ENCODE measurements at regions not wholly inside any gene's neighbourhood (a gene's known extent, or its start where the extent isn't known, plus 50 kb on each side); places are given as distances from the start of the nearest gene placed in this dataset.

DNA sequence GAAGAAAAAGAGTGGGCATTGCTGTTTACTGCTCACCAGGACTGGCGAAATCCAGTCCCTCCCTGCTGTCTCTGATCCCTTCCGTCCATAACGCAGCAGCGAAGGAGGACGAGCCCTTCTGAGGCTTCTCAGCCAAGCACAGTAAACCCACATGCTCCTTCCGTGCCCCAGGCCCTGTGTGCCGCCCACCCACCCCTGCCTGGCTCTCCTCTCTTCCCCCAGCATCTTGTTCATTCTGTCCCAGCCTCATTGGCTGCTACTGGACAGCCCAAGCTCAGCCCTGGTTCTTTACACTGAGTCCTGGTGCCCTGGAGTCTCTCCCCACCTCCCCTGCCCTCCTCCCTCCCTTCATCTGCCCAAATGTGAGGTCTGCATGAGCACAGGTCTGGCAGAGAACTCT lies 559.7 kb downstream of the BRD1 start:
- DNase-seq: no peak

DNA sequence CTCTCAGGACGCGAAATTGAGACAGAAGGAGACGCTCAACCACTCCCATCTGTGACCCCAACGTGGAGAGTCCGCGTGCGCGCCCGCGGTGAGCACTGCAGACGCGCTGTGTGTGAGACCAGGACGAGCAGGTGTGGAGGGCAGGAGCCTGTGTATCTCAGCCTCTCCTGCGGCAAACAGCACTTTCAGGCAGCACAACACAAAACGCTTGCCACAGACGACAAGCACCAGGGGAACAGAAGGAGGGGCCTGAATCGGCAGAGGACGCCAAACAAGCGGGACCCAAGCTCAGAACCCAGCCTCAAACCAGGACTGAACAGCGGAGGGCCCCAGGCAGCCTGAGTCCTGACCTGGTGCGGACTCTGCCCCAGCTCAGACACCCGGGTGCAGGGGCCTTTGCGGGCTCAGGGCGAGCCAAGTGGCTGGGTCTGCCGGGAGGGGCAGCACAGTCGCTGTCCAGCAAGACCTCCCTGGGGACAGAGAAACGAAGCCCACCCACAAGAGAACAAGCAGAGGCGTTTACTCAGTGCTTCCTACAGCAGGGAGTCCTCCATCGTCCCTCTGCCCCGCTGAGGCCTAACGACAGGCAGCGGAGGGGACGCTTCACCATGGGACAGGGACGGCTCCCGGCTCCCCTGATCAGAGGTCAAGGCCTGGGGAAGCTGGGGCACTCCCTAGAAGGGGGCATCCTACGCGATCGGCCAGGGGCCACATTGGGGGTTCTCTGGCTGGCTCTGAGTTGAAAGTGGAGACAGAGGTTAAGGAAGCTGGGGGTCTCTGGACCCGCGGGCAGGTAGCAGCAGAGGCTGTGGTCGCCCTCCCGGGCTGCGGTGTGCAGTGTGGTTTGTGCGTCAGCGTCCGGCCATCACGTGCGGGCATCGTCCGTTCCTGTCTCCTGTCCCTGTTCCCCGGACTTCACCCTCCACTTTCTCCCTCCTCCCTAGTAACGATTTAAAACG lies 560.8 kb downstream of the BRD1 start:
- DNase-seq: no peak

DNA sequence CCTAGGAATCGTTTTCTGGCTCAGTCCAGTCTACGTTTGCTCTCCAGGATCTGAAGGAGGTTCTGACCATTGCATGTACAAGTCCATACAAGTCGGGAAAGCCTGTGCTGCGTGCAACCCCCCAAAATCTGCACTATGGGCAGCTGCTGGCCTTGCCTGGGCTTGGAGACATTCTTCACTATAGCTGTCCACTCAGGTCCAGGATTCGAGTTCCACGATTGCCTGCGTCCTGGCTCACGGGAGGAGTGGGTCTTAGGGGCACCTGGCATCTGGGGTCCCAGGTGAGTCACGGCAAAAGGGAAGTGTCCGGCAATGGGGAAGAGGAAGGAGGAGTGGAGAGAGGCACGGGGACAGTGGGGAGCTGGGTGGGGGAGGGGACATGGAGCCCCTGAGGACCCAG lies 563.0 kb downstream of the BRD1 start:
- no peak for DNase-seq

DNA sequence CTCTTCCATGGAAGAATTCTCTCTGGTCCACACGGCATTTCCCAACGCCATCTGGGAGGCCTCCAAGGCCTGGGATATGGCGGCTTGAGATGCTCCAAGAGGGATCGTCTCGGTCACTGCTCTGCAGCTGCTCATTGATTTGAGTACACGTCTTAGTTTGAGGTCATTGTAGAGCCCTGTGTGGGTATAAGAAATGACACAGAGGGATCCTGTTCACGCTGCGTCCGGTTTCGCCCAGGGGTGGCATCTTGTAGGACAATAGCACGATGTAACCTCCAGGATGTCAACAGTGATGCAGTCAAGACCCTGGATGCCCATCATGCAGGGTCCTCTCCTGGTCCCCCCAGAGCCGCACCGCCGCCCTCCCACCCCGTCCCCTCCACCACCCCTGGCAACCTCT lies 564.6 kb downstream of the BRD1 start:
- no peak for DNase-seq

DNA sequence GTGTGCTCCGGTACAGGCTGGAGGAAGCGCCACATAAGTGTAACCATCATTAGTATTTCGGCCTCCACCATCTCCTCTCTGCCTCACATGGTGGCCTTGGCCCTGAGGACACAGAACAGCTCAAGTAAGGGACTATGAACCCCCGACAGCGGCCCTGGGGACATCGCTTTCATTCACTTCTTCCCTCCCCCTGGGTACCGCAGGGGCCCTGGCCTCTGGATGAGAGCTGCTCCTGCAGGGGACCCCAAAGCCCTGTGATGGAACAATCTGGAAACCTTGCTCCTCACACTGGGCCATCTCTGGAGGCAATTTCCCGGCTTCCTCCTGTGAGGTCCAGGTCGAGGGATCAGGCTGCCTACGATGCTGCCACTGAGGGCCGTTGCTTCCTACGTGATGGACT lies 565.5 kb downstream of the BRD1 start:
- DNase-seq: no peak

DNA sequence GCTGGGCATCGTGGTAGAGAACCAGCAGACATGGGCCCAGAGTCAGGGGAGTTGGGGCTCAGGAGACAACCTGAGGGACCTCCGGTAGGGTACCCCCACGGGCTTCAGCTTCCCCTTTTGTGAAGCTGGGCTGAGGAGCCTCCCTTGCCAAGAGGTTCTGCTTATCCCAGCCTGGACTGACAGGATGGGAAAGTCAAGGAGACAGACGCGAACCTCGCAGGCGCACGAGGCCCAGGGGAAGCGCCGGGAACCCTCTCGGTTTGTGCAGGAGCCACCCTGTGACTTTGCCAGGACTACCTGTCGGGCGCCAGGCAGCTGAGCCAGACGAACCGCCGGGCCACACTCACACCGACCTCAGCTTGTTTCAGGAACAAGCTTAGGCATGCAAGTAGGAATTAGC lies 566.1 kb downstream of the BRD1 start:
- no peak for DNase-seq

DNA sequence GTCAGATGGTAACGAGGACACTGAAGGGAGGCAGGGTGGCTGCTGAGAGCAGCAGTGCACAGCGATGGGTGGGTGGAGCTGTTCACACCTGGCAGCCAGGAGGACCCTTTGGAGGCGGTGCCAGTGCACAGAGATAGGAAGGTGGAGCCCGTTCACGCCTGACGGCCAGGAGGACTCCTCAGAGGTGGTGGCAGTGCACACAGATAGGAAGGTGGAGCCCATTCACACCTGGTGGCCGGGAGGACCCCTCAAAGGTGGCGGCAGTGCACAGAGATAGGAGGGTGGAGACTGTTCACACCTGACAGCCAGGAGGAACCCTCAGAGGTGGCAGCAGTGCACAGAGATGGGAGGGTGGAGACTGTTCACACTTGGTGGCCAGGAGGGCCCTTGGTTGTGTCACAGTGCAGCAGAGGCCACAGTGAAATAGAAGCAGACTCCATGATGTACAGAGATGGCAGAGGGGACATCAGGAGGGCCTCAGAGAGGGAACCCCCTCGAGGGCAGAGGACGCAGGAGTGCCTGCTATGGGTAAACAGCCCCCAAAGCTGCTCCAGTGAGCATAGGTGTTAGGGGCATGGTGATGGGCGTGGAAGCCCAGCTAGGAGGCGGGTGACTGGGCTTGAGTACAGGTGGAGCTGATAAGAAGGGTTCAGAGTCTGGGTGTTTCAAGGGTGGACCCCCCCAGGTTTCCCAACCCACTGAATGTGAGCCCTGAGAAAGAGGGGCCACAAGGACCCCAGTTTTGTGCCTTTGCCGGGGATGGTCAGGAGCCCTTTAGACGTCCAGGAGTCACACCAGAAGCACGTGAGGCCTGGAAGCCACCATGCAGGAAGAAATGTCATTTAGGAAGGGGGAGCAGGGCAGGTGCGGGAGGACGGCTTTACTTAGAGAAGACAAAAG lies 566.7 kb downstream of the BRD1 start:
- no peak for DNase-seq

DNA sequence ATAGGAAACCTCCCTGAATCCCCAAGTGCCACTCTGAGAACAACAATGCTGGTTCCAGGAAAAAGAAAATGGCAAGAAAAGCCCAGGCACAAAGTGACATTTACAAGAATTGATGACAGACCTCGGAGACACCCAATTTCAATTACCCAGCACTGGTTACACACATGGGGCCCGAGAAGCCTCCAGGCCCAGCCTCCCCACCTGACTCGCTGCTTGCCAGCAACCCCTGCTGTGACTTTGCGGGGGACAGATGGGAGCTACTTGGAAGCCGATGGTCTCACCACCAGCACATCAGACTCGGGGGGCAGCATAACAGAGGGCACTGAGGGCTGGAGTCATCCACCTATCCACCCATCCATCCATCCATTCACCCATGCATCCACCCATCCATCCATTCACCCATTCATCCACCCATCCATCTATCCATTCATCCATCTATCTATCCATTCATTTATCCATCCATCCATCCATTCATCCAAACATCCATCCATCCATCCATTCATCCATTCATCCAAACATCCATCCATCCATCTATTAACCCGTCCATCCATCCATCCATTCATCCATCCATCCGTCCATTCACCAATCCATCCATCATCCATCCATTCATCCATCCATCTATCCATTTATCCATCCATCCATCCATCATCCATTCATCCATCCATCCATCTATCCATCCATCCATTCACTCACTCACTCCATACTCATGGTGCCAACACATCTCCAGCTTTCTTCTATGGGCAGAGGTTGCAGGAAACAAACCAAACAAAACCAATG lies 567.6 kb downstream of the BRD1 start:
- no peak for DNase-seq

DNA sequence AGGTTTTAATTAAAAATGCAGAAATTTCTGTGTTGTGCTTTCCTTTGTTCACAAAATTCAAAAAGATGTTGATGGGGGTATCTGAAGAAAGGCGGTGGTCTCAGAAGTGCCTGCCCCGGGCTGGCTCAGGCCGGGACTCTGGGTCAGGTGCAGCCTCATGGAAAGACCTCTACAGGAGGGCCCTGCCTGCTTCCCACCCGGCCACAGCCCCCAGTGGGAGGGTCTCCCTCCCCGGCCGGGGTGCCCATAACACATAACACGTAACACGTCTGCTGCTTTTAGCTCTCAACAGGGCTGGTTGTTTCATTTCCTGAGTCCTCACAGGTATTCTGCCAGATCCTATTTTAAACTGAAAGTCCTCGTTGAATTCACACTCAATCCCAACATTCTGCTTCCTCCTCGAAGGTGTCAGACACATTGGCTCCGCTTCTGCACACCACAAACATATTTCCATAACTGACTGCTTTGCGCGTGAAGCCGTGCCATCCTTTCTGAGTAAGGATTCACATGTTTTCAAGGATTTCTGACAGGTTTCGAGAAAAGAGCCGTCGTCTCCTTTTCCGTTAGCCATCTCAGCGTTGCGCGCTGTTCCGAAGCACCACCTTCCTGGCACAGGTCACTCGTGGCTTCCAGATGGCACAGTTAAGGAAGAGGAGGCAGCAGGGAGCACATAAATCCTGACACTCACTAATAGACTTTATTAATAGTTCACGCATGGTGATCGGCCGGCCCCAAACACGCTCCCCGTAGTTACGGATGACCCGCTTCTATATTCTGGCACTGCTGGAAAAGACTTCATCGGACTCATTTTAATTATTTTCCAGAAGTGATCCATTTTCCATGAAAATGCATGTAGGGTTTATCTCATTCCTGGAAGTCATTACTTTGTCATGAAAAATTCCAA lies 569.3 kb downstream of the BRD1 start:
- no peak for DNase-seq

DNA sequence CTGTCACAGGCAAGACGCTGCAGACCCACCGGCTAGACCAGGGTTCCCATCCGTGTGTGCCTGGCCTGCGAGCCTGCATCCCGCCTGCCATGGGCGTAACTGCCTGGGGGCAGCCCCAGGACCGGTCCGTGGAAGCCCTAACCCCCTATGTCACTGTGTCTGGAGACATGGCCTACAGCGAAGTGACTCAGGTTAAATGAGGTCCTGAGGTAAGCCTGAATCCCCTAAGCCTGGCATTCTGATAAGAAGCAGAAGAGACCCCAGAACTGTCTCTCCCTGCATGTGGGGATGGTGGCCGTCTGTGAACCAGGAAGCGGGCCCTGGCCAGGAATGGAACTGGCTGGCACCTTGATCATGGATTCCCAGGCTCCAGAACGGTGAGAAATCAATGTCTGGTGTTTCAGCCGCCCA lies 570.1 kb downstream of the BRD1 start:
- no peak for DNase-seq

DNA sequence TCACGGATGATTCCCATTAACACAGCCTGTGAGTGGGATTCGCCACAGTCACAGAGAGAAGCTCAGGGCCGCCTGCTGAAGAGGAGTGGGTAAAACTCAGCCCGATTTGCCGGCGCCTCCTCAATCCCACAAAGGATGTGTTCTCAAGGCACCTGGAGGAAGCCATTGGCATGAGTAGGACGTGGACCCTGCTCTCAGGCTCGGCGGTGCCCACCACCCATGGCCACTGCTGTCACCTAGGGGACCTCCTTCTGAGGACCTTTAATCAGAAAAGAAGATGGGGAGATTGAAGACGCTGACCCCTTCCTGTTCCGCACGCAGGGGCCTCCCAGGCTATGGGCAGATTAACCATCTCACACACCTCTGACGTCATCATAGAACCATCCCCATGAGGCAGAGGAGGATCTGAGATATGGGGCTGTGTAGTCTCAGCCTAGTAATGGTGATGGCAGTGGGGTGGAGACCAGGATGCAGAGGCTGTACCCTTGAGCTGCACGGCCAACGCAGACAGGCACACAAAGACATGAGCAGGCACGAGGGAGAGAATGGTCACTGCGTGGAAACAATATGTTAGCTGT lies 571.8 kb downstream of the BRD1 start:
- no peak for DNase-seq

DNA sequence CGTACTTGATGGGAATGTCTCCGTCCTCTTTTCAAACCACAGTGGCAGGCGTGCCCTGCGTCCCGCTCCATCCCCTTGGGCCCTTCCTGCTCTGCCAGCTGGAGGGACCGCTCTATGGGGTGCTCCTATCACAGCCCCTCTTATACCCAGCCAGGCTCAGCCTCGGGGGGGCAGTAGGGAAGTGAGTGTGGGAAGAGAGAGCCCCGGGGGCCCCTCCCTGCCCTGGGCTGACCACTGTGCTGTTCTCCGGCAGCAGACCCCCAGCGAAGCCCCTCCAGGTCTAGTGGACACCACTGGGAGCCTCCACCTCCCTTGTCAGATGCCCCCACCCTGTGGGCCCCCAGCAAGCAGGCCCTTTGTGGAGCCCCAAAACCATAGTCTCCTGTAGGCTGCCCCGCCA lies 572.5 kb downstream of the BRD1 start:
- DNase-seq: no peak

DNA sequence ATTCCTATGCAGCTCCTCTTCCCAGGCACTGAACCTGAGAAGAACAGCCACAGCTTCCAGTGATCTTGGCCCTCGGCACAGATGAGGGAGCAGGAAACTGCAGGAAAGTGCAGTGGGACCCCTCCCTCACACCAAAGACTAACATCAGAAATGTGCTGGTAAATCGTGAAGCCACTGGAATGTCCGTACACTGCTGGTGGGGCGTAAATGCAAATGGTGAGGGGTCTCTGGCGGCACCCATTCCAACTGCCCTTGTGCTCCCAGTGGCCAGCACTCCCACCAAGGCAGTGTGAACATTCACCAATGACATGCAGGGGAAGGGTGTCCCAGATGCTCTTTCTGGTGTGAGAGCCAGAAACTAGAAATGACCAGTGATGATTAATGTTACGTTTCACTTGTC lies 574.0 kb downstream of the BRD1 start:
- DNase-seq: no peak

DNA sequence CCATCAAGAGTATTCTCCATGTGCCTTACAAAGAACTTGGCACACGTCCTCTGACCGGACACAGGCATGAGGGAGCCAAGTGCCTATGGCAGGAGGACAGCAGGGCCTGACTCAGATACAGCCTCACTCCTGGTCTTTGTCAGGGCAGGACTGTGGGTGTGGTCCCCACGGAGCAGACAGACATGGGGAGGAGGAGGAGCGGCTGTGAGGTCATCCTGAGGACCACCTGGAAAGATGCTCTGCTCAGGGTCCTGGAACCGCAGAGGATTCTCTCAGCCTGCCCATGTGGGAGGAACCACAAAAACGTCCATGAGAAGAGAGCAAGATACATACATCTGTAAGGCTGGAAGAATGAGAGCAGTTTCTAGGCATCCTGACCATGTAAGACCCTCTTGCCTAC lies 576.3 kb downstream of the BRD1 start:
- no peak for DNase-seq

DNA sequence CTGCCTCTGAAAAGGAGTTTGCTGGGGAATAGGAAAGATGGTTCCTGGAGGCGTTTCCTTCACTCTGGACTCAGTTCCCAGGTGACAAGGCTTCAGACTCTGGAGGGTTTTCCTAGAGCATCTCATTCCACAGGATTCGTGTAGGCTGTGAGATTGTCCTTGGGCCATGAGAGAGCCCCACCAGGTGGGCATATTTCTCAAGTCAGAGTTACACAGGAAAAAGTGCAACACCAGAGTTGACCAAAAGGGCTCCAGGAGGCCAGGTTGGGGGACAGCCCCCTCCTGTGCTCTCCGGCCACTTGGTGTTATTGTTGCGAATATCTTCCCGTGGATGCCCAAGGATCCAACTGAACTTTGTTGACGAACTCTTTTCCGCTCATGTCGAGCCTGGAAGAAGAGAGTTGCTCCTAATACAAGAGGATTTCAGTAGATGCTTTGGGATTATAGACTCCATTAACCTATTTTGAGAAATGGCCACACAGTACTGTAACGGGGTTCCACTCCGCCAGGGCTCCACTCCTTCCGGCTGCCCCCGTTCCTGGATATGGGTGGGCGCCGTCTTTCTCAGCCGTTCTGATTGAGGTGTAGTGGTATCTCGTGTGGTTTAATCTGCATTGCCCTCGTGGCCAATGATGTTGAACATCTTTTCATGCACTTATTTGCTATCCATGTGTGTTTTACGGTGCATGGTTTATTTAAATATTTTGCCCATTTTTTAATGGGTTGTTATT lies 580.3 kb downstream of the BRD1 start:
- DNase-seq: no peak

DNA sequence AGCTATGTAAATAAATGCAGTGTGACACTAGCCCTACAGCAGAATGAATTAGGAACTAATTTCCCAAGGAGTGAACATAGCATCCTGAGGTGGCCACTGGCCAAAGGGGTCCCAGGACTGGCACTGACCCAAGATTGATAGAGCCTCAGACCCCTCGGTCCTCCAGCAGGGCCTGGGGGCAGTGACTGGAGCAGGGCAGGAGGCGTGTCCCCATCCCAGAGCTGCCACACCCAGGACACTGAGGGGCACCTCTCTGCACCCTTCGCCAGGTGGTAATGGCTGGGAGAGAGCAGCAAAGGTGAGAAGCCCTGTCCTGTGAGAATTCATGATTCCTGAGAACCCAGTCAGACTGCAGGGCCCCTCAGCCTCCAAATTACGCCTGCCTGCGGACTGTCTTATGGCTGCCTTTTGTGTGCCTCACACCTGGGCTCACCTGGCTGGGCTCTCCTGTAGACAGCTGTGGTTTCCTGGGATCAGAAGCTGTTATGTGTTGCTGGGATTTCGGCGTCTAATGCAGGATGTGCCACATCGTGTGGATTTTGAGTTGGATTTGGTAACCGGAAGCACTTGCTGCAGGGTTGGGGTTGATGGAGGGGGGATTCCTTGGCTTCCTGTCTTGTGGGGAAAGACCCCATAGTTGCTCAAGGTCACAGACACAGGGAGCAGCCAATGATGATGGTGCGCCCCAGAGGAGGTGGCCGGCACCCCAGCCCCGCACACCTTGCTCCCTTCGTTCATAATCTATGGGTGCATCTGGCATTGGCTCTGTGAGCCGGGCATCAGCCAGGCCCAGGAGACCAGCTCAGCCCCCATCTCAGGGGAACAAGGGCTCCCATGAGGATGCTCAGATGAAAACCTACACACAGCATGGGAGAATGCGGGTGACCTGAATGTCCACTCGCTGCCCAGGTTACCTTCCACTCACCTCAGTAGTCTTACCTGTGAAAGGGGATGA lies 582.9 kb downstream of the BRD1 start:
- DNase-seq: no peak

DNA sequence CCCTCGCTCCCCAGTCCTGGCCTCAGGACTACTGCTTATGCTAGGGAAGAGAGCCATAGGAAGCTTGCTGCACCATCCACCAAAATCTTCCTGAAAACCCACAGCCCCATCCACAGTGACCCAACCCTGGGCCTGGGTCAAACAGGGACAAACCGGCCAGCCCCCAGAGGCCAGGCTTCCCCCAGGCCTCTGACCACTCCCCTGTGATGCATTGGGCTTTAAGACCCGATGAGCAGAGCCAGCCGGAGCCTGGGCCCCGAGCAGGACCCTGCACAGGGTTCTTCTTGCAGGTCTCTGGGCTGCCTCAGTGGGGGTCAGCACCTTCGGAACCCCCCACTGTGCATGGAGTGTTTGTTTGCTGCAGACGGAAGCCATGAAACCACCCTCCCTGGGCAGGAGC lies 583.7 kb downstream of the BRD1 start:
- no peak for DNase-seq

DNA sequence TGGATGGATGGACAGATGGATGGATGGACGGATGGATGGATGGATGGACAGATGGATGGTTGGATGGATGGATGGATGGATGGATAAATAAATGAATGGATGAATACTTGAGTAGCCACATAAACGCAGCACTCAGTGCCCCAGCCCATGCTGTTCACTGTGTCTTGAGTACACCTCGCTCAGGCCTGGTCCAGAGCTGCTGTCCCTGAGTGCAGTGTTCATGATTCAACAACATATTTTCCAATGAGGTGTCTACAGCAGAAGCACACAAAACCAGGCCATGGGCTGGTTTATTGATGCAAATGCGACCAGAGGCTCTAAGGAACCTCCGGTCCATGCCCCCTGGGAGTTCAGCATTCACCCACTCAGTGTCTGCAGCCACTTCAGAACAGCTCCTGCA lies 584.3 kb downstream of the BRD1 start:
- no peak for DNase-seq

DNA sequence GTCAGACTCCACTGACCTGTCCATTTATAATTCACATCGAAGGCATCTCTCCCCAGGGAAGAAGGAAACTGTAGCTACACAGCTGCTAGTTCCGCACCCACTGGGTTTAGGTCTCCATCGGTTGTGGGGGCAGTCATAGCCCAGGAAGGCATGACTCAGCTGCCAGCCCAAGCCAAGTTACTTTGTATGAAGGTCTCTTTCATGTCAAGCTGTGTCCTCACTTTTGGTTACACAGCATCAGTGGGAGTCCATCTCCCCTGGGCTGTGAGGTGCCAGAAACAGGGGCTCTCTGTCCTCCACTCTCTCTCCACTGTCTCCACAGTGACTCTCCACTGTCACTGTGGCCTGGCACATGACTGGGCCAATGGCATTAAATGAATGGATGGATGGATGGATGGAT lies 585.2 kb downstream of the BRD1 start:
- no peak for DNase-seq

Measured in hematopoietic multipotent progenitor cell treated with erythropoietin and hydrocortisone succinate and interleukin-3 and kit ligand, for 4 days (in vitro differentiated cells).